CD1c-positive myeloid dendritic cell (primary cell): ENCODE measurements at regions not wholly inside any gene's neighbourhood (a gene's known extent, or its start where the extent isn't known, plus 50 kb on each side); places are given as distances from the start of the nearest gene placed in this dataset.
"Not testable (repeated sequence)": the region's sequence is repeated elsewhere in the genome, so short reads cannot be mapped to it uniquely, and the experiment has no call there.

ENCODE experiments used
- DNase-seq: peaks from one replicate; pipeline ENCODE4 v3.0.0-alpha.2; 2016; ENCODE audit errors: extremely low spot score

DNA sequence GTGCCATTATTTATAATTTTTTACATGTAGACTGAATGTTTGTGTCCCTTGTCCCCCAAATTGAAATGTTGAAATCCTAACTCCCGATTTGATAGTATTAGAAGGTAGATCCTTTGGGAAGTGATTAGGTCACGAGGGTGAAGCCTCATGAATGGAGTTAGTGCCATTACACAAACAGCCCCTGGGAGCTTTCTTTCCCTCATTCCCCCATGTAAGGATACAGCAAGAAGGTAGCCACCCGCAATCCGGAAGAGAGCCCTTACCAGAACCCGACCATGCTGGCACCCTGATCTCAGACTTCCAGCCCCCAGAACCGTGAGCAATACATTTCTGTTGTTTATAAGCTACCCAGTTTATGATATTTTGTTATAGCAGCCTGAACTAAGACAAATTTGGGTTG, 143.2 kb downstream of the NPIPB5 start:
- no peak for DNase-seq

DNA sequence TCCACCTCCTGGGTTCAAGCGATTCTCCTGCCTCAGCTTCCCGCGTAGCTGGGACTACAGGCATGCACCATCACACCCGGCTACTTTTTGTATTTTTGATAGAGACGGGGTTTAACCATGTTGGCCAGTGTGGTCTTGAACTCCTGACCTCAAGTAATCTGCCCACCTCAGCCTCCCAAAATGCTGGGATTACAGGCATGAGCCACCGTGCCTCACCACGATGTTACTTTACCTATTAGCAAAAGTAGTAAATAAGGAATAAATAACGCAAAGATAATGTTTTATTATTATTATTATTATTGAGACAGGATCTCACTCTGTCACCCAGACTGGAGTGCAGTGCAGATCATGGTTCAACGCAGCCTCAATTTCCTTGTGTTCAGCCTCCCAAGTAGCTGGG, 145.9 kb downstream of the NPIPB5 start:
- DNase-seq, result not testable (repeated sequence)

DNA sequence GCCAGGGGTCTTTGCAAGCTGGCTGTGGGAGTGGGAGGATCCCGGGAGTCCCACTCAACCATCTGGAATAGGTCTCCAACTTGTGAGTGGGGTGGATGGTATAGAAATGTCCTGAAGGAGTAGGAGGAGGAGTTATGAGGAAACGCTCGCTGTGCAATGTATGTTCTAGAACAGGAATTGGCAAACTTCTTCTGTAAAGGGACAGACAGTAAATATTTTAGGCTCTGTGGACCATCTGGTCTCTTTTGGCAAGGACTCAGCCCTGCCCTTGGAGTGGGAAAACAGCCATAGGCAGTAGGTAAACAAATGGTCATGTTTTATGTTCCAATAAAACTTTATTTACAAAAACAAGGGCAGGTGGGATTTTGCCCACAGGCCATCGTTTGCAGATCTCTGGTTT, 149.2 kb downstream of the NPIPB5 start:
- no peak for DNase-seq

DNA sequence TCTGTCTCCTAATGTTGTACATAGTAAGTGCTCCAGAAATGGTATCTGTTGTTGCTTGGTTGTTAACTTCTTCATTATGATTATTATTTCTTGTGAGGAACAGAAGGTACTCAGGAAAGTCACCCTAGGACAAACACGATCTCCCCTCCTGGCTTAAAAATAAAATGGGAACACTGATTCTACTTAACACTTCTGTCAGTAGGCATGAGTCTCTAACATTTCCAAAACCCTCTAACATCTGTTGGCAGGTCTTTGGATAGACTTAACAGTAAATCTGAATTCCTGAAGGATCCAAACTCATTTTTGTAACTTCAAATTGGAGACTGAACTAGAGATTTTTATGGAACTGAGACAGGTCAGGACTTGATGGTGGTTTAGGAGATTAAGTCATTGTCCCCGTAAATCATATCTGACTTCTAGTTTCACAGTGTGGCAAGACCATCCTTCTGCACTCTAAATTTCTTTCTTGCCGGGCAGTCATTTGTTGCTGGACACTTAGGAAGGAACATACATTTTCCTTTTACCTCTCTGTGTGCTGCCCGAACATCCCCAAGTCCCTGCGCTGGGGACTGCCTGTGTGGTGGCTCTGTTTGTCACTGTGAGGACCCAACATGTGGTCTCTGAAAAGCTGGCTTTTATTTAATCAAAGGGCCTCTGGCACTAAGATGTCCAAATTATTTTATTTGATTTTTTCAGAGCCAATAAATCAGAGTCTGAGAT, 149.9 kb downstream of the NPIPB5 start:
- DNase-seq, result no peak

DNA sequence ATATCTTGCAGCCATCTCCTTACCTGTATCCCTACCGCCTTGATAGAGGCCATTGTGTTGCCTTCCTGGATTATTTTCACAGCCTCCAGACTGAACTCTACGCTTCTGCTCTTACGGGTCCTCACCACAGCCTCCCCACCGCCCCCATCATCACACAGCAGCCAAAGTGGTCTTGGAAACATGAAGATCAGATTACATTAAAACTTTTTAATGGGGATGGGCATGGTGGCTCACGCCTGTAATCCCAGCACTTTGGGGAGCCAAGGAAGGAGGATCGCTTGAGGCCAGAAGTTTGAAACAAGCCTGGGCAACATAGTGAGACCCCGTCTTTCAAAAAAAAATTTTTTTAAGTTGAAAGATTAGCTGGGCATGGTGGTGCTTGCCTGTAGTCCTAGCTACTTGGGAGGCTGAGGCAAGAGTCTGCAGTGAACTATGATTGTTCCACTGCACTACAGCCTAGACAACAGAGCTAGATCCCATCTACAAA, 150.5 kb downstream of the NPIPB5 start:
- DNase-seq, result no peak

DNA sequence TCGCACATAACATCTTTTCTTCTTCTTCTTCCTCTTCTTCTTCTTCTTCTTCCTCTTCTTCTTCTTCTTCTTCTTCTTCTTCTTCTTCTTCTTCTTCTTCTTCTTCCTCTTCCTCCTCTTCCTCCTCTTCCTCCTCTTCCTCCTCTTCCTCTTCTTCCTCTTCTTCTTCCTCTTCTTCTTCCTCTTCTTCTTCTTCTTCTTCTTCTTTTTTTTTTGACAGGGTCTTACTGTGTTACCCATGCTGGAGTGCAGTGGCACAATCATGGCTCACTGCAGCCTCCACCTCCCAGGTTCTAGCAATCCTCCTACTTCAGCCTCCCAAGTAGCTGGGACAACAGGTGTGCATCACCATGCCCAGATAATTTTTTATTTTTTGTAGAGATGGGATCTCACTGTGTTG, 151.0 kb upstream of the HS3ST2 start:
- not testable (repeated sequence) for DNase-seq

DNA sequence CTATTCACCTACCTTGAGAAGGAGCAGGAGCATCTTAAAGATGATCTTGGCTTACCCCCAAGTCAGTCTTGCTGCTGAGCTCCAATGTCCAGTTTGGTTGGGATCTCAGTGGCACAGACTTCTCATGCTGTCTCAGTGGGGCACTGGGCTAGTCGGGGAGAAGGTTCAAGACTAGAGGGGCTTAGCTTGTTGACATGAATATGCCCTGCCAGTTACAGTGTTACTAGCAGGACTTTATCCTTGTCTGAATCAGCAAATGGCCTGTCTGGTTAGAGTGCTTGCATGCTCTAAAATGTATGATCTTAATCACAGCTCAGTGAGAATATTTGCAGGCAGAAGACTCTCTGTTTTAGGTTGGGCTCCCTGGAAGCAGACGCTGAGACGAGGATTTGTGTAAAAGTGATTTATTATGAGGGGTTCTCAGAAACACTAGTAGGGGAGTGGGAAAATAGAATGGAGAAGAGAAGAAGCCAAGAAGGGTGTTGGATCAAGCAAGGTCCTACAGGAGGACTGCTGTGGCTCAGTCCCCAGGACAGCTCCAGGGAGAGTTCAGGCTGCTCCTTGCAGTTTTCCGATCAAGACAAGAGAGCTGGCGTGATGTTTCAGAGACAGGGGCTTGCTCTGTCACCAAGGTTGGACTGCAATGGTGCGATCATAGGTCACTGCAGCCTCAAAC, 150.4 kb upstream of the HS3ST2 start:
- DNase-seq, result no peak

DNA sequence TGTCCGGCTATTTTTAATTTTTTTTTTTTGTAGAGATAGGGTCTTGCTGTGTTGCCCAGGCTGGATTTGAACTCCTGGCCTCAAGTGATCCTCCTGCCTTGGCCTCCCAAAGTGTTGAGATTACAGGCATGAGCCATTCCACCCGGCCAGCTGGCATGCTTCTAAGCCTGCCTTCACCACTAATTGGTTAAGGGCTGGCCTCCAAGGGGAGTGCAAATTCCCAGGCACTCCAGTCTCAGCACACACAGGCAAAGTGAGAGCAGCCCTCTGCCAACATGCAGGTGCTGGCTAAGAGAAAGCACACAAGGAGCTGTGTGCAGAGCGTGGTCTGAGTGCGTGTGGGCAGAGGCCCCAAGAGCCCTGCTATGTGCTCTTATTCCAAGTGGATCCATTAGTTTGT, 149.8 kb upstream of the HS3ST2 start:
- no peak for DNase-seq

DNA sequence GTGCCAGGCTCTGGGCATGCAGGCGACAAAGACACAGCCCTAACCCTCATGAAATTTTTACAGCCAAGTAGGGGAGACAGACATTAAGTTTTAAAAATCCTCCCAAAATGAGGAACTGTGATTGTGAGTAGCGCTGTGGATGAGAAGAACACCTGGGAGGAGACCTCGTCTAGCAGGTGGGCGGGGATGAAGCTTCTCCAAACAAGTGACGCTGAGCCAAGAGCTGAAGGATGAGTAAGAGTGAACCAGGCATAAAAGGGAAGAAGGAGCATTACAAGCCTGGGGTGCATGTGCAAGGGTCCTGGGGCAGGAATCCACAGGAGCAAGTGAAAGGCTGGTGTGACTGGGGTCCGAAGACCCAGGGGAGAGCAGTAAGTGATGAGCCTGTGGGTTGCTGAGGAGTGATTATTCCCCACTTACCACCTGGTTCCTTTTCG, 149.4 kb upstream of the HS3ST2 start:
- peak; percentile 71 for DNase-seq

DNA sequence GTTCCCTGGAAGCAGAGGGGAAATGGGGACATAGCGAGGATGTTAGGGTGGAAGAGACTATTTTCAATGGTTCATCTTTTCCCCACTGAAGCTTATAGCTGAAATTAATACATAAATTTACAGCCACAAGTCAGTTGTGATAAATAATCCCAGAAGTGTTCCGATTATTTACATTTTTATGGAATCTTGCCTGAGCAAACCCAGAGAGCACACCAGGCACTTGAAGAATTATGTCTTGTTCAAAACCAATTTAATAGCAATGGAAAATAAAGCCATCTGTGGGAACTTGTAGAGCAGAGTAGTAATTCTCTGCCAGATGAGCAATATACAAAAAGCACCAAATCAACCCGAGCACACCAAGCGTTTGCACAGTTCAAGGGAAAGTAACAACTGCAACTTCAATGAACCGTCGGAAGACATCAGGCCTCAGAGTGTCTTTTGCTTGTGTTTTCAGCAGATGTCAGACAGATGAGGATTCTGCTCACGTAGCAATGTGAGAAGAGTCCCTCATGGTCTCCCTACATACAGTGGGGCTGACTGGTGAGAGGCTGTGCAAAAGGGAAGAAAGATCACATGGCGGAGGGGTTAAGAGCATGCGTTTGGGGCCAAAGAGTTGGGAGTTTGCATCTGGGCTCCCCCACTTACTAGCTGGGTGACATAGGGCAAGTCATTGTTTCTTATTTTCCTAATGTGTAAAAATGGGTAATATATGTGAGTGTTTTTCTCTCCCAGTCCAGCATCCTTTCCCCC, 148.7 kb upstream of the HS3ST2 start:
- DNase-seq, result no peak

DNA sequence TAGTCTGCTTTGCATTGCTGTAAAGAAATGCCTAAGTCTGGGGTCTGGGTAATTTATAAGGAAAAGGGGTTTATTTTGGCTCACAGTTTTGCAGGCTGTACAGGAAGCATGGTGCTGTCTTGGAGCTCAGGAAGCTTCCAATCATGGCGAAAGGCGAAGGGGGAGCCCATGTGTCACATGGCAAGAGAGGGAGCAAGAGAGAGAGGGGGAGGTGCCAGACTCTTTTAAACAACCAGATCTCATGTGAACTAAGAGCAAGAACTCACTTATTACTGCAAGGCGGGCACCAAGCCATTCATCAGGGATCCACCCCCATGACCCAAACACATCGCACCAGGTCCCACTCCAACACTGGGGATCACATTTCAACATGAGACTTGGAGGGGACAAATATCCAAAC, 148.2 kb upstream of the HS3ST2 start:
- DNase-seq, result no peak

DNA sequence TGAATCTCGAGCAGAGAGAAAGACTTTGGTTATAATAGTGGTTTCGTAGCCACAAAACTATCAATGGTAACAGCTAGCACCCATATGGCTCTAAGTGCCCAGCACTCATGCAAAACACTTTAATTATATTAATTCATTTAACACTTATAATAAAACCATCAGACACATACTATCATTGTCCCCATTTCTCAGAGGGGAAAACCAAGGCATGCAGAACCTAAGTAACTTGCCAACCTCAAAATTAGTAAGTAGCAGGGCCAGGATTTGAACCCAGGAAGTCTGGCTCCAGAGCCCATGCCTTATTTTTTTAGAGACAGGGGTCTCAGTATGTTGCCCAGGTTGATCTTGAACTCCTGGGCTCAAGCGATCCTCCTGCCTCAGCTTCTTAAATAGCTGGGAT, 145.6 kb upstream of the HS3ST2 start:
- no peak for DNase-seq

DNA sequence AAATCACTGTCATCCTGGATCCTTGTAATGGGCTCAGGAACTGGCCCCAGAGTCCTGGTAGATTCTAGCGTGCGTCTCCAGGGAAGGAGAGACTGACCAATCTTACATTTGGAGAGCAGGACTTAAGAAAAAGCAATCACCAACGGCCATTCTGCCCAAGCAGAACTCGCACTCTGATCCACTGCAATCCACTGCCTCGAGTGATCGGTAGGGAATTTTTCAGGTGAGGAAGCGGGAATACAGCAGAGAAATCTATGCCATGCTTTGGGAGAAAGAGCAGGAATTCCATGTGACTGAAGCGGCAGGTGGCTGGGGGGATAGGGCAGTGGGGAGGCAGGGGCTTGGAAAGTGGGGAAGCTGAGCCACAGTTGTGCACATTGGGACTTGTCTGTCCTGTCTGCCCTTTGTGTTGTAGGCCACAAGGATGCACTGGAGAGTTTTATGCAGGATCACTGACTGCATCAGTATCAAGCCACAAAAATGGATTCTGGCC, 143.9 kb upstream of the HS3ST2 start:
- DNase-seq, result no peak

DNA sequence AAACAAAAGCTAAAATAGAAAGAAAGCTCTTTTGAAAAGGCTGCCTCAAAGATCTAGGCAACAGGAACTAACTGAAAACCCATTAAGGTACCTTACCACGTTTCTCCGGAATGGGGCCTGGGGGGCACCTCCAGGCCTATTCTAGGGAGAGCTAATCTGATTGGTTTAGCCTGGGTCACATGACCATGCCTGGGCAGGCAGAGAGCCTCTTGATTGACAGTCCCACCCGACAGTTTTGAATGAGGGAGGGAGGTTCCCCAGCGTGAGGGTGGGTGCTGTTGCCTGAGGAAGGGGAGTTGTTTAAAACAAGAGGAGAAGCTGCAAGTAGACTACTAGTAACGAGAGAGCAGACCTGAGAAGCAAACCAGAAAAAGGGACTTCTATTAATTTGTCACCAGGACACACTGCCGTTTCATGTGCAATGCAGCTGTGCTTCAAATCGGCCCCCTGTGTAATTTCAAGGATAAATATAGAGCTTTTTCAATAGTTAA, 143.4 kb upstream of the HS3ST2 start:
- no peak for DNase-seq

DNA sequence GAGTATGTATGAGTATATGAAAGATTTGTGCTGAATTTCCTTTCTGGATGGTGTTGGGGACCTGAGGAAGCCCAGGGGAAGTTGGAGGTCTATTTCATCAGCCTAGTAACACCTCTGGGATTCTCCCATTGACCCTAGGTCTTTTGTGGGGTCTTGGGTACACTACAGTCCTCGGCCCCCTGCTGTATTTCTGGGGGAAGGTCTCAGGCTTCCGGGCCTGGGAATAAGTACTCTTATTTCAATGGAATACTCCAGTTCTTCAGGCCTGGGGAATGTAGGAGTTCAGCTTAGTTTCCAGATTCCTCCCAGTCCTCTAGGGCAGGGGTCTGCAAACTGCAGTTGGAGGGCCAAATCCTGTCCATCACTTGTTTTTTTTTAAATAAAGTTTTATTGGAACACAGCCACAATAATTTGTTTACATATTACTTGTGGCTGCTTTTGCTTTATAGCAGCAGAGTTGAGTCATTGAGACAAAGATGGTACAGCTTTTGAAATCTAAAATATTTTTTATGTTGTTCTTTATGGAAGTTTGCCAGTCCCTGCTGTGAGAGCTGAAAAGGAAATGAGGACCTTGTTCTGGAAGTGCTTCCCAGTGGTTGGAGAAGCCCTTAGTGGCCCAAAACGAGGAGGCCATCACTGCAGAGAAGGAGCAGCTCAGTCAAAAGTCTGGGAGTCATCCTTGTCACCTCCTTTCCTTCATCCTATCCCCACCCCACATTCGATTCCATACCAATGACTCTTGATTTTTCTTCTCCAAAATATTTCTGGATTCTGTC, 142.5 kb upstream of the HS3ST2 start:
- no peak for DNase-seq

DNA sequence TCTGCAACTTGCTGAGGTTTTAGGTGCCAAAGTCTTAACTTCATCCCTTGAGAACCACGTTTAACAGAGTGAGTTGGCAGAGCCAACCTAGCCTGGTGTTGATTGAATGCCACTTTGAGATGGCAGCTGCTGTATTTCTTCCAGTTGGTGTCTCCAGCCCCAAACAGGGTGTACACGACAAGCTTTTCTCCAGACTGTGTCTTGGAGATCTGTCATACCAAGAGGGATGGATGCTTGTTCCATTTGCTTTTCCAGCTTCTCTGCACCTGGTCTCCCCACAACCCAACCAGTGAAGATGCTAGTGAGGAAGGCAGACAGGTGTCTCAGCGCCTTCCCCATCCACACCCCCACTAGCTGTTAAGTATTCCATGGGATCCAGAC, 141.1 kb upstream of the HS3ST2 start:
- no peak for DNase-seq

DNA sequence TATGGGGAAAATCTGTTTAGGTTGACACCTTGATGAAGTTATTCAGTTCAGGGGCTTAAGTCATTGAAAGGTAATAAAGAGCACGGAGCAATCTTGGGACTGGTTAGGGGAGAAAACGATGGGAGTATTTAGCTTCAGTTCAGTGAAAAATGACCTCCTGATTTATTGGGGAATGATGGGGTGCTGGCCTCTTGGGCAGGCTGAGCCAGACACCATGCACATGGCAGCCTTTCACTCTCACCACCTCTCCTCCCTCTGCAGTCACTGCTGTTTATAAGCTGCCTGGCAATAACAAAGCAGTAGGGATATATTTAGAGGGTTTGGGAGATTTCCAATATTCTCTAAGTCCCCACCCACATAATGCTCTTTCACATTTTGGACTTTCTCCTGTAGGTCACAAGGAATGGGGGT, 140.5 kb upstream of the HS3ST2 start:
- no peak for DNase-seq

DNA sequence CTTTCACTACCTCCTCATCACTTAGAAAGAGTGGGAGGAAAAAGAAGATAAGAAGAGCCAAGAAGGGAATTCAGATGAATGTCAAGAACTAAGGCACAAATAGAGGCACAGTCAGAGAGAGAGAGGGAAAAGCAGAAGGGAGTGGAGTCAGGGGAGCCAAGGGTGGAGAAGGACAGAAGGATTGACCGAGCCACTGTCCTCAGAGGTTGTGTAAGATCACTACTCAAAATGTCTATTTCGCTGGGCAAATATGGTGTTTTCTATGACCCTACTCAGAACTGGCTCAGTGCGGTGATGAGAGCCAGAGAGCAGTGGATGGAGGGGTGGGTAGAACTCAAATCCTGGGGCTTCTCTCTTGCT, 139.2 kb upstream of the HS3ST2 start:
- DNase-seq, result no peak

DNA sequence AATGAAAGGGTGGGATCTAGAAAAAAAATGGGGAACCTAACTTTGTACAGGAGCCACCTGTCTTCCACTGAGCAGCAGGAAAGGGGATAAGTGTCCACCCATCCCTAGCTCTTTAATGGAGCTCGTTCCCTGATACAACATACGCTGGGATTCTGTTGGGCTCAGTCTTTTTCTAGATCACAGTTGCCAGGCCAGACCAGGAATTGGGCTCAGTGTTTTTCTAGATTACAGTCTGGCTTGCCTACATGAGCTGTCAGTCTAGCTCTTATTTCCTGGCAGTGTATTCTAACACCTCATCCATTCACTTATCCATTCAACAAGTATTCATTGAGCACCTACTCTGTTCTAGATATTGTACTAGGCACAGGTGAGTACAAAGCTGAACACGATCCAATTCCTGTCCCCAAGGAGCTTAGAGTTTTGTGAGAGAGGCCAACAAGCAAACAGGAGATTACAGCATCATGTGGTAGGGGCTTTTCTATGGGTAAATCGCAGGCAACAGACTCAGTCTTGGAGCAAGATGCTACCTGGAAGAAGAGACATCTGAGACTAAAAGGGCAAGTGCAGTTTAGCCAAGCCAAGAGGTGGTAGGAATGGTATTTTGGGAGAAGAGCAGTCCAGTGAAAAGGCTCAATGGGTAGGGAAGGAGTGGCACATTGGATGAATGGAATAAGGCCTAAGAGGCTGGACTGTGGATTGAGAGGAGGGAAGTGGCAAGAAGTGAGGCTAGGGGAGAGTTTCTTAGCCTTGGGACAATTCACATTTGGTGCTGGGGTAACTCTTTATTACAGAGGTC, 138.0 kb upstream of the HS3ST2 start:
- DNase-seq, result no peak

DNA sequence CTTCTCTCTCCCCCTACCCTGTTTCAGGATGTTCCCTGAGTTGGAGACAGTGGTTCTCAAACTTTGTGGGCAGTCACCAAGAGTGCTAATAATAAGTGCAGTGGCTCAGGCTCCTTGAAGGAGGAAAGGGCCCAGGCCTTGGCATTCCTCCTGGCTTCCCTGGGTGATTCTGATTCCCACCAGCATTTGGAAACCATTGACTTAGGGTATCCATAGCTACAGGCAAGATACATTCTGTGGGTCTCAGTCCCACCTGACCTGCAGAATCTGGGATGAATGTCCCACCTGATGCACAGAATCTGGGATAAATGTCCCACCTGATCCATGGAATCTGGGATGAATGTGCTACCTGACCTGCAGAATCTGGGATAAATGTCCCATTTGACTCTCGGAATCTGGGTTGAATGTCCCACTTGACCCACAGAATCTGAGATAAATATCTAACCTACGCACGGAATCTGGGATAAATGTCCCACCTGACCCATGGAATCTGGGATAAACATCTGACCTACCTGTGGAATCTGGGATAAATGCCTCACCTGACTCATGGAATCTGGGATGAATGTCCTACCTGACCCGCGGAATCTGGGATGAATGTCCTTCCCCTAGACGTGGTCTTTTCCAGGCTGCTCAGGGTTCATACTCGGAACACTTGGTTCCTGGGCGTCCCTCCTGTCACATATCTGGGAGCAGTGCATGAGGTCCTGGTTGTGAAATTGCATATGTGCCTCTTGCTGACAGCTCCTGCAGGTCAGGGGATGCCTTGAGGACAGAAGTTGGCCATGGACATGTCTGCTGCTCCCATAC, 136.7 kb upstream of the HS3ST2 start:
- DNase-seq, result no peak
